Cardiac fibroblast (primary cell): ENCODE measurements at regions not wholly inside any gene's neighbourhood (a gene's known extent, or its start where the extent isn't known, plus 50 kb on each side); places are given as distances from the start of the nearest gene placed in this dataset.

Experiments used
- DNase-seq, 2 donors: peaks; one replicate each; pipeline versions ENCODE4 v3.0.0 to v3.0.0-alpha.2; 2010; ENCODE audit warnings: low read depth in 2 of 2
- H3K4me3 ChIP-seq, 2 donors: replicated peaks in 1 of 2; 1 replicate in 1 of 2; 2 replicates in 1 of 2; pipeline ENCODE4 v1.5.1; 2011; ENCODE audit warnings: low read depth in 2 of 2, low read length in 2 of 2, mild to moderate bottlenecking in 2 of 2, moderate library complexity in 1 of 2
- CTCF ChIP-seq: IDR thresholded peaks from one replicate; pipeline ENCODE4 v1.5.1; 2011; ENCODE audit warnings: low read depth, mild to moderate bottlenecking, low read length, inconsistent platforms

- no peak for TF ChIP-seq CTCF
- no peak overlapping the region for H3K4me3 ChIP-seq
- DNase-seq: no peak
Observed at GRCh38 chr14:104283197-104284106, 145.1 kb downstream of the KIF26A start.

- TF ChIP-seq CTCF: no peak
- DNase-seq: no peak
- no peak overlapping the region for H3K4me3 ChIP-seq
Observed at GRCh38 chr14:104284107-104284592, 145.8 kb downstream of the KIF26A start.

- no peak for TF ChIP-seq CTCF
- H3K4me3 ChIP-seq: no peak overlapping the region
- DNase-seq: no peak
Observed at GRCh38 chr14:104284636-104285507, 146.5 kb downstream of the KIF26A start.

GRCh38 chr14:104285508-104285840, 147.1 kb downstream of the KIF26A start:
- H3K4me3 ChIP-seq: no peak overlapping the region
- no peak for TF ChIP-seq CTCF
- no peak for DNase-seq

GRCh38 chr14:104286086-104286485, 147.7 kb downstream of the KIF26A start:
- no peak for TF ChIP-seq CTCF
- H3K4me3 ChIP-seq: no peak overlapping the region
- DNase-seq: no peak

- no peak for TF ChIP-seq CTCF
- no peak for DNase-seq
- no peak overlapping the region for H3K4me3 ChIP-seq
Observed at GRCh38 chr14:104286496-104286895, 148.1 kb downstream of the KIF26A start.
